Breast epithelium (tissue), 3 donors: ENCODE measurements at regions not wholly inside any gene's neighbourhood (a gene's known extent, or its start where the extent isn't known, plus 50 kb on each side); places are given as distances from the start of the nearest gene placed in this dataset.

ENCODE experiments used
- POLR2A ChIP-seq: fragments of 450-650 bp; IDR thresholded peaks from one replicate; pipeline ENCODE4 v1.6.1; 2016; ENCODE audit warnings: antibody characterized with exemption, mild to moderate bottlenecking, moderate library complexity
- POLR2AphosphoS5 ChIP-seq, 3 donors: sonication (generic); formaldehyde crosslinking; IDR thresholded peaks; one replicate each; pipeline ENCODE4 v1.6.1; 2017; ENCODE audit warnings: antibody characterized with exemption in 3 of 3
- TF ChIP-seq, protein P1 (sequence below), 3 donors: fragments of 450-650 bp; IDR thresholded peaks; one replicate each; pipeline ENCODE4 v1.5.1; 2016 to 2017; ENCODE audit warnings: antibody characterized with exemption in 3 of 3, mild to moderate bottlenecking in 3 of 3, moderate library complexity in 3 of 3

DNA sequence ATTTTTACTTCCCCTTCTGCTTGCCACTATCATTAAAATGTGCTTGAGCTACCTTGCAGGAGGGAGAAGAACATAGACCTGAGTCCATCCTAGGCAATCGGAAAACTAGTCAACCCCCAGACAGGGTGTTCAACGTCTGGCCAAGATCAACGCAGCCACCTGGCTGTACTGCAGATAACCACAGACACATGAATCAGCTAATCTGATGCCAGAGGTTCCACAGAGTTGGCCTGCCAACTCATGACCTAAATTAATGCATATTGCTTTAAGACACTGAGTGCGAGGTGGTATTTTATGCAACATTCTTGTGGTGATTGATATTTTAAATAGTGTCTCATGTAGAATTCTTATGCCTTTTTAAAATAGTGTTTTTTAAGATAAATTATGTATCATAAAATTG, 1283.8 kb upstream of the PABPC4L start:
- TF ChIP-seq POLR2AphosphoS5 (IDR thresholded peaks at IDR 0.05): no peak
- TF ChIP-seq, protein P1, sequence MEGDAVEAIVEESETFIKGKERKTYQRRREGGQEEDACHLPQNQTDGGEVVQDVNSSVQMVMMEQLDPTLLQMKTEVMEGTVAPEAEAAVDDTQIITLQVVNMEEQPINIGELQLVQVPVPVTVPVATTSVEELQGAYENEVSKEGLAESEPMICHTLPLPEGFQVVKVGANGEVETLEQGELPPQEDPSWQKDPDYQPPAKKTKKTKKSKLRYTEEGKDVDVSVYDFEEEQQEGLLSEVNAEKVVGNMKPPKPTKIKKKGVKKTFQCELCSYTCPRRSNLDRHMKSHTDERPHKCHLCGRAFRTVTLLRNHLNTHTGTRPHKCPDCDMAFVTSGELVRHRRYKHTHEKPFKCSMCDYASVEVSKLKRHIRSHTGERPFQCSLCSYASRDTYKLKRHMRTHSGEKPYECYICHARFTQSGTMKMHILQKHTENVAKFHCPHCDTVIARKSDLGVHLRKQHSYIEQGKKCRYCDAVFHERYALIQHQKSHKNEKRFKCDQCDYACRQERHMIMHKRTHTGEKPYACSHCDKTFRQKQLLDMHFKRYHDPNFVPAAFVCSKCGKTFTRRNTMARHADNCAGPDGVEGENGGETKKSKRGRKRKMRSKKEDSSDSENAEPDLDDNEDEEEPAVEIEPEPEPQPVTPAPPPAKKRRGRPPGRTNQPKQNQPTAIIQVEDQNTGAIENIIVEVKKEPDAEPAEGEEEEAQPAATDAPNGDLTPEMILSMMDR (IDR thresholded peaks at IDR 0.05): no peak
- TF ChIP-seq POLR2A: no peak
